Psoas muscle (tissue), 7 donors: ENCODE measurements at regions not wholly inside any gene's neighbourhood (a gene's known extent, or its start where the extent isn't known, plus 50 kb on each side); places are given as distances from the start of the nearest gene placed in this dataset.

ENCODE experiments used
- ATAC-seq, 4 donors: fragments of 200-7000 bp; cut with Tn5 transposase; one replicate each; pipeline ENCODE4 v1.9.1; 2020; ENCODE audit warnings: moderate library complexity in 3 of 4, mild to moderate bottlenecking in 2 of 4
- DNase-seq, 2 donors: peaks; one replicate each; pipeline ENCODE4 v3.0.0-alpha.2; 2020
- H3K27ac ChIP-seq: fragments of 200-600 bp; one replicate; pipeline ENCODE4 v1.8.0; 2022
- H3K27me3 ChIP-seq, 3 donors: fragments of 200-600 bp in 1 of 3; one replicate each; pipeline versions ENCODE4 v1.6.1 to v1.8.0; 2013 to 2022; ENCODE audit warnings: low read length in 2 of 3, mild to moderate bottlenecking in 2 of 3, moderate library complexity in 1 of 3; ENCODE audit not compliant: insufficient read depth in 3 of 3
- H3K36me3 ChIP-seq, 2 donors: fragments of 200-600 bp in 1 of 2; one replicate each; pipeline versions ENCODE4 v1.6.1 to v1.8.0; 2013 to 2022; ENCODE audit warnings: low read depth in 1 of 2, mild to moderate bottlenecking in 1 of 2, moderate library complexity in 1 of 2; ENCODE audit not compliant: insufficient read depth in 1 of 2
- H3K4me1 ChIP-seq: fragments of 200-600 bp; one replicate; pipeline ENCODE4 v1.8.0; 2022
- H3K4me3 ChIP-seq: fragments of 200-600 bp; one replicate; pipeline ENCODE4 v1.8.0; 2022; ENCODE audit warnings: mild to moderate bottlenecking
- H3K9me3 ChIP-seq: fragments of 200-600 bp; one replicate; pipeline ENCODE4 v1.8.0; 2022
- WGBS, 3 donors: extraction: QIAGEN DNeasy Blood & Tissue Kit; methylation state at CpG; one replicate each; pipeline versions ENCODE4 v1.1.6 to v1.1.7; 2013; 5-methylcytosine and 5-hydroxymethylcytosine counted together
- intact Hi-C, 2 donors: fragments of 100-400 bp; cut with DNase I; formaldehyde crosslinking; loops; one replicate each; pipeline versions ENCODE4 v1.11.0 to v1.14.2; 2022
- TF ChIP-seq, protein P1 (sequence below): fragments of 200-600 bp; IDR thresholded peaks from one replicate; pipeline ENCODE4 v1.8.0; 2022; ENCODE audit warnings: antibody characterized with exemption
- donor health status: healthy with polysubstance abuse.
- donor health status: DM: no; HTN: no; CAD: no; lungs with moderate emphysema.
- donor health status: Bipolar disorder and iron deficiency.
- donor health status: healthy.
- donor health status: DM: yes; HTN: yes; CAD: no.
- donor health status: DM: no; HTN: no; CAD: no.
- donor health status: DM: yes; HTN: yes; CAD: no.

DNA sequence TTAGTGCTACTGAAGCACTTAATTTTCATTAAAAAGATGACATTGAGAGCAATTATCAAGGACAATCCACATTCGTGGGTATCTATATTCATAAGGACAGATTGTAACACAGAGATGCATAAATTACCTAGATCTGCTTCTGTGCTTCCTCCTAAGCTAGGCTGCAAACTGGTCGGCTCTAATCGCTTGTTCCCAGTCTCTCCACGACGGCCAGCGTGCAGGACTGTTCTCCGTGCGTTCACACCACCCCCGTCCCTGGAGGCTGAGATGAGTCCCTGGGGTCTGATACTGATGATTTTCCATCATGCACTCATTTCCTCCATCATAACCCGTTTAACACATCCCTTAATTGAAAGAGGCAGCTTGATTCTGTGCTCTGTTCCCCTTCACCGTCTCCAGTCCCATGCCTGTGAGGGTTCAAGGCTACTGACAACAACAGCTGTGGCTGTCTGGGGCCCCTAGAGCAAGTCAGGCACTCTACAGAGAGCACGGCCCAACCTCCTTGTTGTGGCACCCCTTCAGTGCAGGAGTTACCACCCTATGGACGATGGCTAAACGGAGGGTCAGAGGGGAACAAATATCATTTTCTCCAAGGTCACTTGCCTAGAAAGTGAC is 469.6 kb downstream of the NPHP4 start:
- no peaks in the 10 kb centered on the region for H3K9me3 ChIP-seq
- 33 to 37% (median 33%) methylated on average over 14 of the region's 14 CpGs for WGBS, 3 donors
- DNase-seq: no peak
- H3K36me3 ChIP-seq: no peaks in the 10 kb centered on the region
- intact Hi-C loops: no loop called here
- H3K4me1 ChIP-seq: no peaks in the 10 kb centered on the region
- TF ChIP-seq, protein P1, sequence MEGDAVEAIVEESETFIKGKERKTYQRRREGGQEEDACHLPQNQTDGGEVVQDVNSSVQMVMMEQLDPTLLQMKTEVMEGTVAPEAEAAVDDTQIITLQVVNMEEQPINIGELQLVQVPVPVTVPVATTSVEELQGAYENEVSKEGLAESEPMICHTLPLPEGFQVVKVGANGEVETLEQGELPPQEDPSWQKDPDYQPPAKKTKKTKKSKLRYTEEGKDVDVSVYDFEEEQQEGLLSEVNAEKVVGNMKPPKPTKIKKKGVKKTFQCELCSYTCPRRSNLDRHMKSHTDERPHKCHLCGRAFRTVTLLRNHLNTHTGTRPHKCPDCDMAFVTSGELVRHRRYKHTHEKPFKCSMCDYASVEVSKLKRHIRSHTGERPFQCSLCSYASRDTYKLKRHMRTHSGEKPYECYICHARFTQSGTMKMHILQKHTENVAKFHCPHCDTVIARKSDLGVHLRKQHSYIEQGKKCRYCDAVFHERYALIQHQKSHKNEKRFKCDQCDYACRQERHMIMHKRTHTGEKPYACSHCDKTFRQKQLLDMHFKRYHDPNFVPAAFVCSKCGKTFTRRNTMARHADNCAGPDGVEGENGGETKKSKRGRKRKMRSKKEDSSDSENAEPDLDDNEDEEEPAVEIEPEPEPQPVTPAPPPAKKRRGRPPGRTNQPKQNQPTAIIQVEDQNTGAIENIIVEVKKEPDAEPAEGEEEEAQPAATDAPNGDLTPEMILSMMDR: no peak
- no peak overlapping the region for H3K27ac ChIP-seq
- no peak overlapping the region for H3K4me3 ChIP-seq
- H3K27me3 ChIP-seq: peaks cover 0 to 18% (median 2%) of the 10 kb centered on the region in 3 donors
- no peak for ATAC-seq

DNA sequence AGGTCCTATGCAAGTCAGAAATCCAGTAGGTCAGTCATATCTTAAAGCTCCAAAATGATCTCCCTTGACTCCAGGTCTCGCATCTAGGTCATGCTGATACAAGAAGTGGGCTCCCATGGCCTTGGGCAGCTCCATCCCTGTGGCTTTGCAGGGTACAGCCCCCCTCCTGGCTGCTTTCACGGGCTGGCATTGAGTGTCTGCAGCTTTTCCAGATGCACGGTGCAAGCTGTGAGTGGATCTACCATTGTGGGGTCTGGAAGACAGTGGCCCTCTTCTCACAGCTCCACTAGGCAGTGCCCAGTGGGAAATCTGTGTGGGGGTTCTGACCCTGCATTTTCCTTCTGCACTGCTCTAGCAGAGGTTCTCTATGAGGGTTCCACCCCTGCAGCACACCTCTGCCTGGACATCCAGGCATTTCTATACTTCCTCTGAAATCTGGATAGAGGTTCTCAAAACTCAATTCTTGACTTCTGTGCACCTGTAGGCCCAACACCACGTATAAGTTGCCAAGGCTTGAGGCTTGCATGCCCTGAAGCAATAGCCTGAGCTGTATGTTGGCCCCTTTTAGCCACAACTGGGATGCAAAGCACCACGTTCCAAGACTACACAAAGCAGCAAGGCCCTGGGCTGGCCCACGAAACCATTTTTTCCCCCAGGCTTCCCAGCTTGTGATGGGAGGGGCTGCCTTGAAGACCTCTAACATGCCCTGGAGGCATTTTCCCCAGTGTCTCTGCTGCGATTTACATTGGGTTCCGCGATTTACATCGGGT is 472.7 kb downstream of the NPHP4 start:
- DNase-seq (no peak), ATAC-seq (no peak)
- intact Hi-C loops: loop anchor here in 1 of 2 donors (10.0 kb wide), 1 partner anchor 225 kb away; no protein-coding TSS in a partner anchor
- H3K4me1 ChIP-seq: no peaks in the 10 kb centered on the region
- H3K27me3 ChIP-seq: peaks cover 0 to 20% (median 0%) of the 10 kb centered on the region in 3 donors
- TF ChIP-seq, protein P1: no peak
- no peak overlapping the region for H3K27ac ChIP-seq
- no peaks in the 10 kb centered on the region for H3K36me3 ChIP-seq
- H3K9me3 ChIP-seq: no peaks in the 10 kb centered on the region
- WGBS, 3 donors: 77 to 79% (median 77%) methylated on average over 10 of the region's 10 CpGs
- H3K4me3 ChIP-seq: no peak overlapping the region

DNA sequence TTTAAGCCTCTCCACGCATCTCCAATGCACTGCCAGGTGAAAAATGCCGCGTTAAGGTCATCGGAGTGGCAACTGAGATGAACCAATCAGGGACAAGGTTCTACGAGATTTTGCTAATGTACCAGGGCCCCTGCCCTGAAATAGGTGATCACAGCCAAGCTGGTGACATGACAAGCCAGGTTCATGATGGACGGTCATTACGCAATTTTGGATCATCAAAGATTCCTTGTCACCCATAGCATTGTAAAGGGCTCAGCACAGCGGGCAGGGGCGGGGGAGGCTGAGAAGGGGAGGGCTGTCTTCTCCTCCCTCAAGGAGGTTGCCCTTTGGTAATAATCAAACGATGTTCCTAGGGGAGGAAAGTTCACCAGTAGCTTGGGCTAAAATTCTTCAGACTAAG is 475.5 kb downstream of the NPHP4 start:
- H3K27ac ChIP-seq: no peak overlapping the region
- TF ChIP-seq, protein P1: no peak
- ATAC-seq (no peak), DNase-seq (no peak)
- no peaks in the 10 kb centered on the region for H3K36me3 ChIP-seq
- 81 to 86% (median 82%) methylated on average over 10 of the region's 10 CpGs for WGBS, 3 donors
- H3K4me3 ChIP-seq: no peak overlapping the region
- intact Hi-C loops: loop anchor here in 1 of 2 donors (10.0 kb wide), 1 partner anchor 228 kb away; no protein-coding TSS in a partner anchor
- no peaks in the 10 kb centered on the region for H3K9me3 ChIP-seq
- peaks cover 0 to 11% (median 6%) of the 10 kb centered on the region in 3 donors for H3K27me3 ChIP-seq
- H3K4me1 ChIP-seq: no peaks in the 10 kb centered on the region

DNA sequence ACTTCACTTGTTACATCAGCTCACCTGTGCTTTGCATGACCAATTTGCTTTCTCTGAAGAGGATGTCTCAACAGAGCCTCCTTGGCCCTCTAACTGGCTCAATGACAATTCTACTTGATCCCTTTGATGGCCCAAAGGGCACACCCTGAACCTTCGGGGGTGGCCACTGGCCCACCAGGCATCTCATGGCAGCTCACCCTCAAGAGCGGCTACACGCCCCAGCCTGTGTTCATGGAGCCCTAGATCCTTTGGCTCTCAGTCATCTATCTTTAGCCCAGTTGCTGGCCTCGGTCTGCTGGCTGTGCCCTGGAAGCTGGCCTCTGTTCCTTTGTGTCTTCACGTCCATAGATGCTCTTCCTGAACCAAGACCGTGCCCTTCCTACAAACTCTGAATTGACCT is 476.7 kb downstream of the NPHP4 start:
- WGBS, 3 donors: 74 to 90% (median 85%) methylated on average over 6 of the region's 6 CpGs
- TF ChIP-seq, protein P1: no peak
- ATAC-seq (no peak), DNase-seq (no peak)
- no peaks in the 10 kb centered on the region for H3K36me3 ChIP-seq
- H3K9me3 ChIP-seq: no peaks in the 10 kb centered on the region
- H3K4me3 ChIP-seq: no peak overlapping the region
- H3K27me3 ChIP-seq: peaks cover 0 to 11% (median 7%) of the 10 kb centered on the region in 3 donors
- intact Hi-C loops: loop anchor here in 1 of 2 donors (10.0 kb wide), 1 partner anchor 229 kb away; no protein-coding TSS in a partner anchor
- H3K27ac ChIP-seq: no peak overlapping the region
- no peaks in the 10 kb centered on the region for H3K4me1 ChIP-seq
